Common myeloid progenitor, CD34-positive (primary cell): ENCODE measurements at regions not wholly inside any gene's neighbourhood (a gene's known extent, or its start where the extent isn't known, plus 50 kb on each side); places are given as distances from the start of the nearest gene placed in this dataset.
"Not testable (repeated sequence)": the region's sequence is repeated elsewhere in the genome, so short reads cannot be mapped to it uniquely, and the experiment has no call there.

Experiments
- CTCF ChIA-PET: fragments of 350-600 bp; sonication (Branson Sonifier 250); formaldehyde crosslinking; loops from one replicate; lab custom pipeline; 2021; ENCODE audit warnings: antibody characterized with exemption; lab: Charles Lee
- POLR2A ChIA-PET: fragments of 350-600 bp; sonication (Branson Sonifier 250); formaldehyde crosslinking; loops from one replicate; lab custom pipeline; 2021; ENCODE audit warnings: antibody characterized with exemption; lab: Charles Lee
- DNase-seq, 3 donors: peaks; one replicate each; pipeline versions ENCODE4 v3.0.0 to v3.0.0-alpha.2; 2013
- H3K27ac ChIP-seq, 2 experiments: 1 replicate in 1 of 2; 2 replicates in 1 of 2; pipeline ENCODE4 v1.7.0; 2013; ENCODE audit warnings: inconsistent platforms in 2 of 2, low read length in 2 of 2, mild to moderate bottlenecking in 2 of 2, low read depth in 1 of 2, moderate library complexity in 1 of 2; ENCODE audit not compliant: severe bottlenecking in 2 of 2, insufficient read depth in 1 of 2, poor library complexity in 1 of 2
- H3K27me3 ChIP-seq, 5 experiments: replicated peaks in 2 of 5; 1 replicate in 3 of 5; 2 replicates in 2 of 5; pipeline versions ENCODE4 v1.6.1 to v1.7.0; 2013; ENCODE audit warnings: low read length in 4 of 5, mild to moderate bottlenecking in 2 of 5, moderate library complexity in 2 of 5, inconsistent platforms in 1 of 5; ENCODE audit not compliant: insufficient read depth in 5 of 5, control insufficient read depth in 4 of 5
- H3K36me3 ChIP-seq, 4 experiments: 1 replicate in 2 of 4; 2 replicates in 2 of 4; pipeline versions ENCODE4 v1.6.1 to v1.7.0; 2013; ENCODE audit warnings: low read length in 3 of 4, control low read depth in 1 of 4, mild to moderate bottlenecking in 1 of 4; ENCODE audit not compliant: control insufficient read depth in 4 of 4, insufficient read depth in 4 of 4
- H3K4me1 ChIP-seq, 4 experiments: 1 replicate in 3 of 4; 2 replicates in 1 of 4; pipeline versions ENCODE4 v1.6.1 to v1.7.1; 2013; ENCODE audit warnings: low read length in 3 of 4, mild to moderate bottlenecking in 3 of 4, control low read depth in 1 of 4, inconsistent platforms in 1 of 4, moderate library complexity in 1 of 4; ENCODE audit not compliant: control insufficient read depth in 4 of 4, insufficient read depth in 4 of 4; ENCODE audit errors: control extremely low read depth in 1 of 4
- H3K4me3 ChIP-seq, 7 experiments: 1 replicate in 4 of 7; 2 replicates in 3 of 7; pipeline versions ENCODE4 v1.5.1 to v1.7.0; 2013; ENCODE audit warnings: mild to moderate bottlenecking in 7 of 7, low read length in 6 of 7, moderate library complexity in 6 of 7, inconsistent platforms in 2 of 7, low read depth in 2 of 7, control low read depth in 1 of 7; ENCODE audit not compliant: insufficient read depth in 4 of 7, control insufficient read depth in 1 of 7; ENCODE audit errors: extremely low read depth in 1 of 7
- H3K9me3 ChIP-seq, 5 experiments: 1 replicate in 4 of 5; 2 replicates in 1 of 5; pipeline versions ENCODE4 v1.6.1 to v1.7.1; 2013; ENCODE audit warnings: low read length in 4 of 5, mild to moderate bottlenecking in 2 of 5, inconsistent platforms in 1 of 5, low read depth in 1 of 5, moderate library complexity in 1 of 5; ENCODE audit not compliant: control insufficient read depth in 4 of 5, insufficient read depth in 2 of 5; ENCODE audit errors: control extremely low read depth in 1 of 5
- WGBS: methylation state at CpG from one replicate; pipeline ENCODE4 v1.1.5; 2013; ENCODE audit not compliant: insufficient coverage; 5-methylcytosine and 5-hydroxymethylcytosine counted together

- 60% methylated on average over 90 of the region's 96 CpGs for WGBS
- CTCF ChIA-PET, result no interaction called here
Observed at GRCh38 chr17:26731005-26731921, 562.7 kb upstream of the WSB1 start.

GRCh38 chr17:26731926-26732325 lies 562.0 kb upstream of the WSB1 start:
- H3K36me3 ChIP-seq, DNase-seq, H3K27me3 ChIP-seq, CTCF ChIA-PET, H3K27ac ChIP-seq, H3K4me3 ChIP-seq, POLR2A ChIA-PET, H3K4me1 ChIP-seq: not testable (repeated sequence)
- H3K9me3 ChIP-seq, result peaks cover 0 to 12% (median 5%) of the 10 kb centered on the region in 5 experiments
- WGBS, result 67% methylated on average over 20 of the region's 22 CpGs

More at GRCh38 chr17:26731005-26731921, 562.7 kb upstream of the WSB1 start:
- Histone ChIP-seq H3K4me3 (no peak overlapping the region), H3K4me1 (no peaks in the 10 kb centered on the region), H3K27ac (no peak overlapping the region), H3K9me3 (peaks cover 0 to 12% (median 5%) of the 10 kb centered on the region in 5 experiments), H3K27me3 (peaks cover 0 to 3% (median 0%) of the 10 kb centered on the region in 5 experiments), H3K36me3 (no peaks in the 10 kb centered on the region)
- DNase-seq, result no peak
- POLR2A ChIA-PET, result no interaction called here

GRCh38 chr17:26734775-26735174 lies 559.1 kb upstream of the WSB1 start:
- DNase-seq, result not testable (repeated sequence)

GRCh38 chr17:26735977-26736376 lies 557.9 kb upstream of the WSB1 start:
- POLR2A ChIA-PET, H3K4me3 ChIP-seq, H3K27ac ChIP-seq, CTCF ChIA-PET, H3K27me3 ChIP-seq, H3K4me1 ChIP-seq, H3K36me3 ChIP-seq, DNase-seq: not testable (repeated sequence)
- H3K9me3 ChIP-seq, result peaks cover 0 to 10% (median 5%) of the 10 kb centered on the region in 5 experiments
- WGBS, result 95% methylated on average over 3 of the region's 6 CpGs

More at GRCh38 chr17:26734775-26735174, 559.1 kb upstream of the WSB1 start:
- H3K36me3 ChIP-seq, H3K4me3 ChIP-seq, H3K27ac ChIP-seq, H3K27me3 ChIP-seq, H3K4me1 ChIP-seq, POLR2A ChIA-PET, CTCF ChIA-PET: not testable (repeated sequence)
- WGBS, result 67% methylated on average over 1 of the region's 2 CpGs
- peaks cover 0 to 12% (median 5%) of the 10 kb centered on the region in 5 experiments for H3K9me3 ChIP-seq

- H3K27me3 ChIP-seq, result peaks cover 0 to 2% (median 0%) of the 10 kb centered on the region in 5 experiments
- POLR2A ChIA-PET, result no interaction called here
- H3K27ac ChIP-seq, result no peak overlapping the region
- no peaks in the 10 kb centered on the region for H3K36me3 ChIP-seq
- no peak overlapping the region for H3K4me3 ChIP-seq
- CTCF ChIA-PET, result no interaction called here
- H3K9me3 ChIP-seq, result peaks cover 0 to 3% (median 0%) of the 10 kb centered on the region in 5 experiments
- DNase-seq, result no peak
- H3K4me1 ChIP-seq, result no peaks in the 10 kb centered on the region
- WGBS, result 62% methylated on average over 38 of the region's 103 CpGs
Observed at GRCh38 chr17:26765860-26766709, 527.8 kb upstream of the WSB1 start.

GRCh38 chr17:26766743-26767142 lies 527.2 kb upstream of the WSB1 start:
- H3K4me3 ChIP-seq, result no peak overlapping the region
- no peaks in the 10 kb centered on the region for H3K4me1 ChIP-seq
- ChIA-PET POLR2A (no interaction called here), CTCF (no interaction called here)
- H3K27me3 ChIP-seq, result peaks cover 0 to 2% (median 0%) of the 10 kb centered on the region in 5 experiments
- WGBS, result 72% methylated on average over 8 of the region's 40 CpGs
- no peak for DNase-seq
- no peaks in the 10 kb centered on the region for H3K36me3 ChIP-seq
- H3K27ac ChIP-seq, result no peak overlapping the region
- H3K9me3 ChIP-seq, result peaks cover 0 to 3% (median 0%) of the 10 kb centered on the region in 5 experiments
